ENCODE measurements at regions not wholly inside any gene's neighbourhood (a gene's known extent, or its start where the extent isn't known, plus 50 kb on each side); places are given as distances from the start of the nearest gene placed in this dataset.

GRCh38 chr11:91756829-91757480 lies 467.7 kb upstream of the FAT3 start:
- no peak overlapping the region for H2AFZ ChIP-seq (ENCODE audit: low read depth, low read length)
- no peak overlapping the region for H3K4me2 ChIP-seq (ENCODE audit: insufficient read depth, low read length)
- TF ChIP-seq, protein P1, sequence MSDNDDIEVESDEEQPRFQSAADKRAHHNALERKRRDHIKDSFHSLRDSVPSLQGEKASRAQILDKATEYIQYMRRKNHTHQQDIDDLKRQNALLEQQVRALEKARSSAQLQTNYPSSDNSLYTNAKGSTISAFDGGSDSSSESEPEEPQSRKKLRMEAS (IDR thresholded peaks at IDR 0.05; ENCODE audit: insufficient read depth, insufficient read length): no peak
- no peak for TF ChIP-seq POLR2A (IDR thresholded peaks at IDR 0.05; ENCODE audit: low read depth, low read length)
- H3K9me1 ChIP-seq (replicated peaks; ENCODE audit: control insufficient read depth, extremely low read depth, insufficient read depth, low read length): no peaks in the 10 kb centered on the region
- H3K4me3 ChIP-seq (replicated peaks in 1 of 3; ENCODE audit: insufficient read depth in 1 of 3, low read depth in 1 of 3, low read length in 3 of 3): no peak overlapping the region
- FAIRE-seq (no peak), DNase-seq (ENCODE audit: low read depth, low spot score) (no peak)
- H3K9ac ChIP-seq (replicated peaks; ENCODE audit: extremely low read depth, insufficient read depth, low read length): no peak overlapping the region
- H3K36me3 ChIP-seq (ENCODE audit: control insufficient read depth in 2 of 2, extremely low read depth in 1 of 2, insufficient read depth in 2 of 2, low read length in 2 of 2): no peaks in the 10 kb centered on the region
- no peaks in the 10 kb centered on the region for H3K79me2 ChIP-seq (ENCODE audit: control insufficient read depth, insufficient read depth, low read length)
- CTCF ChIA-PET: no interaction called here
- POLR2A ChIA-PET: no interaction called here
- no peaks in the 10 kb centered on the region for H3K4me1 ChIP-seq (ENCODE audit: control insufficient read depth, extremely low read depth, insufficient read depth, low read length)
- dilution Hi-C loops (cut with MboI; ENCODE audit: extremely low pct_ligation_motif_present, low sequenced_read_pairs): no loop called here
- H3K27ac ChIP-seq (ENCODE audit: insufficient read depth, low read depth, low read length): no peak overlapping the region
- no peaks in the 10 kb centered on the region for H4K20me1 ChIP-seq (replicated peaks; ENCODE audit: control insufficient read depth, extremely low read depth, insufficient read depth, low read length)
- intact Hi-C loops (cut with micrococcal nuclease): no loop called here
- no TSS peak for BruUV-seq (replicated peaks)
- H3K27me3 ChIP-seq (ENCODE audit: control insufficient read depth in 2 of 2, insufficient read depth in 2 of 2, low read length in 2 of 2): no peaks in the 10 kb centered on the region
- peaks cover 1% of the 10 kb centered on the region for H3K9me3 ChIP-seq (replicated peaks; ENCODE audit: control insufficient read depth, insufficient read depth, low read length)

DNA sequence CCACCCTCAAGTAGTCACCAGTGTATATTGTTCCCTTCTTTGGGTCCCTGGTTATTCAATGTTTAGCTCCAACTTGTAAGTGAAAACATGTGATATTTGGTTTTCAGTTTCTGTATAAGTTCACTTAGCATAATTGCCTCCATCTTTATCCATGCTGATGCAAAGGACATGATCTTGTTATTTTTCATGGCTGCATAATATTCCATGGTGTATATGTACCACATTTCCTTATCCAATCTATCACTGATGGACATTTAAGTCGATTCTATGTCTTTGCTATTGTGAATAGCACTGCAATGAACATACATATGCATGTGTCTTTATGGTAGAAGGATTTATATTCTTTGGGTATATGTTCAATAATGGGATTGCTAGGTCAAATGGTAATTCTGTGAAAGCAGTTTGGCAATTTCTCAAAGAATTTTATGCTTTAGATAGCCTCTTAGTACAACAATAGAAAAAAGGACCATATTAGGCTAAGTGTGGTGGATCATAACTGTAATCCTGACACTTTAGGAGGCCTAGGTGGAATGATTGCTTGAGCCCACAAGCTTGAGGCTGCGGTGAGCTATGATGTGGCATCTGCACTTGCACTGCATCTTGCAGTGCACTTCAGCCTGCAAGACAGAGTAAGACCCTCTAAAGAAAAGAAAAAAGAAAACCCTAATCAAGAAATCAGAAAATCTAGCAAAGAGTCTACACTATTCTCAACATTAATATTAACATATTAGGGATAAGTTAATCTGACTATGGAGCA lies 468.5 kb upstream of the FAT3 start:
- Histone ChIP-seq H3K9me1 (replicated peaks; ENCODE audit: control insufficient read depth, extremely low read depth, insufficient read depth, low read length) (no peaks in the 10 kb centered on the region), H3K4me1 (ENCODE audit: control insufficient read depth, extremely low read depth, insufficient read depth, low read length) (no peaks in the 10 kb centered on the region), H3K79me2 (ENCODE audit: control insufficient read depth, insufficient read depth, low read length) (no peaks in the 10 kb centered on the region), H3K9me3 (replicated peaks; ENCODE audit: control insufficient read depth, insufficient read depth, low read length) (peaks cover 1% of the 10 kb centered on the region), H3K36me3 (ENCODE audit: control insufficient read depth in 2 of 2, extremely low read depth in 1 of 2, insufficient read depth in 2 of 2, low read length in 2 of 2) (no peaks in the 10 kb centered on the region), H2AFZ (ENCODE audit: low read depth, low read length) (no peak overlapping the region), H3K4me3 (replicated peaks in 1 of 3; ENCODE audit: insufficient read depth in 1 of 3, low read depth in 1 of 3, low read length in 3 of 3) (no peak overlapping the region), H3K4me2 (ENCODE audit: insufficient read depth, low read length) (no peak overlapping the region), H3K27ac (ENCODE audit: insufficient read depth, low read depth, low read length) (no peak overlapping the region), H4K20me1 (replicated peaks; ENCODE audit: control insufficient read depth, extremely low read depth, insufficient read depth, low read length) (no peaks in the 10 kb centered on the region), H3K27me3 (ENCODE audit: control insufficient read depth in 2 of 2, insufficient read depth in 2 of 2, low read length in 2 of 2) (no peaks in the 10 kb centered on the region), H3K9ac (replicated peaks; ENCODE audit: extremely low read depth, insufficient read depth, low read length) (no peak overlapping the region)
- POLR2A ChIA-PET: no interaction called here
- dilution Hi-C loops (cut with MboI; ENCODE audit: extremely low pct_ligation_motif_present, low sequenced_read_pairs) (no loop called here), intact Hi-C loops (cut with micrococcal nuclease) (no loop called here)
- no peak for DNase-seq (ENCODE audit: low read depth, low spot score)
- BruUV-seq (replicated peaks): no TSS peak
- FAIRE-seq: no peak
- CTCF ChIA-PET: no interaction called here
- no peak for TF ChIP-seq POLR2A (IDR thresholded peaks at IDR 0.05; ENCODE audit: low read depth, low read length)
- no peak for TF ChIP-seq EZH2 (IDR thresholded peaks at IDR 0.05; ENCODE audit: borderline replicate concordance, low read depth, low read length, severe bottlenecking)
- TF ChIP-seq, protein P2, sequence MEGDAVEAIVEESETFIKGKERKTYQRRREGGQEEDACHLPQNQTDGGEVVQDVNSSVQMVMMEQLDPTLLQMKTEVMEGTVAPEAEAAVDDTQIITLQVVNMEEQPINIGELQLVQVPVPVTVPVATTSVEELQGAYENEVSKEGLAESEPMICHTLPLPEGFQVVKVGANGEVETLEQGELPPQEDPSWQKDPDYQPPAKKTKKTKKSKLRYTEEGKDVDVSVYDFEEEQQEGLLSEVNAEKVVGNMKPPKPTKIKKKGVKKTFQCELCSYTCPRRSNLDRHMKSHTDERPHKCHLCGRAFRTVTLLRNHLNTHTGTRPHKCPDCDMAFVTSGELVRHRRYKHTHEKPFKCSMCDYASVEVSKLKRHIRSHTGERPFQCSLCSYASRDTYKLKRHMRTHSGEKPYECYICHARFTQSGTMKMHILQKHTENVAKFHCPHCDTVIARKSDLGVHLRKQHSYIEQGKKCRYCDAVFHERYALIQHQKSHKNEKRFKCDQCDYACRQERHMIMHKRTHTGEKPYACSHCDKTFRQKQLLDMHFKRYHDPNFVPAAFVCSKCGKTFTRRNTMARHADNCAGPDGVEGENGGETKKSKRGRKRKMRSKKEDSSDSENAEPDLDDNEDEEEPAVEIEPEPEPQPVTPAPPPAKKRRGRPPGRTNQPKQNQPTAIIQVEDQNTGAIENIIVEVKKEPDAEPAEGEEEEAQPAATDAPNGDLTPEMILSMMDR (IDR thresholded peaks at IDR 0.05; ENCODE audit: extremely low read depth in 1 of 2, insufficient read depth in 1 of 2, low read depth in 1 of 2, low read length in 2 of 2): no peak
- no peak for TF ChIP-seq MYC (IDR thresholded peaks at IDR 0.05; ENCODE audit: low read depth, low read length)
- TF ChIP-seq JUN (IDR thresholded peaks at IDR 0.05; ENCODE audit: borderline replicate concordance, insufficient read depth, insufficient read length, low read depth): no peak
- no peak for TF ChIP-seq FOS (IDR thresholded peaks at IDR 0.05; ENCODE audit: borderline replicate concordance, insufficient read depth, low read length)
- TF ChIP-seq POLR2AphosphoS5 (IDR thresholded peaks at IDR 0.05; ENCODE audit: insufficient read depth, low read depth, low read length): no peak
- TF ChIP-seq, protein P1 (IDR thresholded peaks at IDR 0.05; ENCODE audit: insufficient read depth, insufficient read length): no peak
- no peak for TF ChIP-seq GATA2 (IDR thresholded peaks at IDR 0.05; ENCODE audit: insufficient read depth, insufficient read length, low read depth, low read length)

Measured in endothelial cell of umbilical vein (primary cell).